Liver (tissue), 8 donors: ENCODE measurements at regions not wholly inside any gene's neighbourhood (a gene's known extent, or its start where the extent isn't known, plus 50 kb on each side); places are given as distances from the start of the nearest gene placed in this dataset.

Experiments used
- DNase-seq: peaks from one replicate; pipeline ENCODE4 v3.0.0-alpha.2; 2017; ENCODE audit warnings: low spot score
- H3K27ac ChIP-seq, 2 donors: one replicate each; pipeline ENCODE4 v1.7.0; 2013; ENCODE audit warnings: inconsistent platforms in 2 of 2, low read length in 2 of 2, control low read depth in 1 of 2, low read depth in 1 of 2, mild to moderate bottlenecking in 1 of 2
- H3K27me3 ChIP-seq, 4 donors: one replicate each; pipeline versions ENCODE4 v1.6.1 to v1.7.0; 2013; ENCODE audit warnings: low read length in 3 of 4, inconsistent platforms in 1 of 4, mild to moderate bottlenecking in 1 of 4, moderate library complexity in 1 of 4; ENCODE audit not compliant: control insufficient read depth in 4 of 4, insufficient read depth in 4 of 4
- H3K36me3 ChIP-seq, 4 donors: one replicate each; pipeline versions ENCODE4 v1.6.1 to v1.7.0; 2013; ENCODE audit warnings: low read length in 3 of 4, mild to moderate bottlenecking in 3 of 4, low read depth in 1 of 4, moderate library complexity in 1 of 4; ENCODE audit not compliant: control insufficient read depth in 4 of 4, insufficient read depth in 3 of 4
- H3K4me1 ChIP-seq, 4 donors: one replicate each; pipeline versions ENCODE4 v1.6.1 to v1.7.0; 2013; ENCODE audit warnings: low read length in 3 of 4, mild to moderate bottlenecking in 3 of 4, moderate library complexity in 1 of 4; ENCODE audit not compliant: control insufficient read depth in 4 of 4, insufficient read depth in 4 of 4
- H3K4me3 ChIP-seq, 3 donors: one replicate each; pipeline versions ENCODE4 v1.6.1 to v1.7.0; 2013; ENCODE audit warnings: low read length in 3 of 3, control low read depth in 1 of 3, low read depth in 1 of 3, mild to moderate bottlenecking in 1 of 3
- H3K9ac ChIP-seq, 2 donors: one replicate each; pipeline ENCODE4 v1.7.0; 2013; ENCODE audit warnings: low read length in 2 of 2, mild to moderate bottlenecking in 2 of 2, moderate library complexity in 2 of 2, control low read depth in 1 of 2, low read depth in 1 of 2
- H3K9me3 ChIP-seq, 4 donors: one replicate each; pipeline versions ENCODE4 v1.6.1 to v1.7.0; 2013; ENCODE audit warnings: low read length in 3 of 4; ENCODE audit not compliant: control insufficient read depth in 4 of 4
- EGR1 ChIP-seq, 2 donors: IDR thresholded peaks; 2 replicates each; pipeline ENCODE4 v1.6.1; 2016 to 2018; ENCODE audit warnings: antibody characterized with exemption in 2 of 2, low read depth in 2 of 2
- FOXA1 ChIP-seq: IDR thresholded peaks from 2 replicates; pipeline ENCODE4 v1.6.1; 2016; ENCODE audit warnings: antibody characterized with exemption
- FOXA2 ChIP-seq: IDR thresholded peaks from 2 replicates; pipeline ENCODE4 v1.6.1; 2016; ENCODE audit warnings: antibody characterized with exemption
- GABPA ChIP-seq, 2 donors: IDR thresholded peaks in 1 of 2; conservative IDR thresholded peaks in 1 of 2; 2 replicates each; pipeline ENCODE4 v1.6.1; 2016; ENCODE audit warnings: antibody characterized with exemption in 2 of 2, mild to moderate bottlenecking in 1 of 2, moderate library complexity in 1 of 2
- HNF4A ChIP-seq, 2 donors: conservative IDR thresholded peaks; 2 replicates each; pipeline ENCODE4 v1.6.1; 2016; ENCODE audit warnings: antibody characterized with exemption in 2 of 2, mild to moderate bottlenecking in 2 of 2
- HNF4G ChIP-seq: IDR thresholded peaks from 2 replicates; pipeline ENCODE4 v1.6.1; 2016; ENCODE audit warnings: antibody characterized with exemption
- NR2F2 ChIP-seq: IDR thresholded peaks from 2 replicates; pipeline ENCODE4 v1.6.1; 2016; ENCODE audit warnings: antibody characterized with exemption
- RAD21 ChIP-seq, 2 donors: IDR thresholded peaks; 2 replicates each; pipeline ENCODE4 v1.6.1; 2016; ENCODE audit warnings: antibody characterized with exemption in 2 of 2, mild to moderate bottlenecking in 2 of 2
- RXRA ChIP-seq, 2 donors: IDR thresholded peaks; 2 replicates each; pipeline ENCODE4 v1.6.1; 2017 to 2018; ENCODE audit warnings: antibody characterized with exemption in 2 of 2, mild to moderate bottlenecking in 1 of 2
- SP1 ChIP-seq: IDR thresholded peaks from 2 replicates; pipeline ENCODE4 v1.6.1; 2018; ENCODE audit warnings: antibody characterized with exemption, mild to moderate bottlenecking
- TAF1 ChIP-seq: conservative IDR thresholded peaks from 2 replicates; pipeline ENCODE4 v1.6.1; 2016; ENCODE audit warnings: antibody characterized with exemption, mild to moderate bottlenecking
- YY1 ChIP-seq: IDR thresholded peaks from 2 replicates; pipeline ENCODE4 v1.6.1; 2016; ENCODE audit warnings: antibody characterized with exemption, mild to moderate bottlenecking
- WGBS: extraction: QIAGEN DNeasy Blood & Tissue Kit; methylation state at CpG from one replicate; pipeline ENCODE4 v1.1.7; 2013; 5-methylcytosine and 5-hydroxymethylcytosine counted together
- TF ChIP-seq, protein P1 (sequence below): IDR thresholded peaks from 2 replicates; pipeline ENCODE4 v1.6.1; 2016; ENCODE audit warnings: antibody characterized with exemption
- TF ChIP-seq, protein P2 (sequence below): fragments of 150-350 bp; IDR thresholded peaks from 2 replicates; pipeline ENCODE4 v1.5.1; 2017; ENCODE audit warnings: improper control_type of control experiment, low read depth, low read length; ENCODE audit not compliant: missing input control
- TF ChIP-seq, protein P3 (sequence below): IDR thresholded peaks from 2 replicates; pipeline ENCODE4 v1.6.1; 2016; ENCODE audit warnings: antibody characterized with exemption
- TF ChIP-seq, protein P4 (sequence below): IDR thresholded peaks from 2 replicates; pipeline ENCODE4 v1.6.1; 2016; ENCODE audit warnings: antibody characterized with exemption, mild to moderate bottlenecking
- TF ChIP-seq, protein P5 (sequence below): IDR thresholded peaks from 2 replicates; pipeline ENCODE4 v1.6.1; 2016; ENCODE audit warnings: antibody characterized with exemption
- donor health status: healthy.
- donor health status: healthy.
- donor health status: healthy.
- donor health status: healthy.
- donor health status: healthy.

DNA sequence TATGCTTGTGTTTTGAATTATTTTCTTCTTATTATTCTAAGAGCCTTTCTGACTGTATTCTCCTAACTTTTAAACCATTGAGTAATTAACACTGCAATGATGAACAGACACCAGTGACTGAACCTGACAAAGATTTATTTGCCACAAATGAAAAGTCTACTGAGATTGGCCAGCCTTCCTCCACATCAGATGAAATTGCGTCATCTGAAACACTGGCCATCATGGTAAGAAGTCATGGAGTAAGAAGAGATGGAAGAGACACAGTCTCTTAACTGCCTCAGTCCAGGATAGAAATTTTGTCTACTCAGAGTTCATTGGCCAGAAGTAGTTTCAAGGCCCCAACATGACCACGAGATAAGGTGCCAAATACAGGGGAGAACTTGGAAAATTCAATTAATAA is 357.8 kb downstream of the BMPER start:
- H3K9ac ChIP-seq: no peak overlapping the region
- DNase-seq: no peak
- WGBS: 84% methylated on average over 2 of the region's 2 CpGs
- H3K27me3 ChIP-seq: no peaks in the 10 kb centered on the region
- H3K4me1 ChIP-seq: no peaks in the 10 kb centered on the region
- H3K9me3 ChIP-seq: no peaks in the 10 kb centered on the region
- no peaks in the 10 kb centered on the region for H3K36me3 ChIP-seq
- H3K4me3 ChIP-seq: no peak overlapping the region
- H3K27ac ChIP-seq: no peak overlapping the region
- TF ChIP-seq TAF1 (no peak), RXRA (IDR thresholded peaks at IDR 0.05) (no peak)
- TF ChIP-seq, protein P1, sequence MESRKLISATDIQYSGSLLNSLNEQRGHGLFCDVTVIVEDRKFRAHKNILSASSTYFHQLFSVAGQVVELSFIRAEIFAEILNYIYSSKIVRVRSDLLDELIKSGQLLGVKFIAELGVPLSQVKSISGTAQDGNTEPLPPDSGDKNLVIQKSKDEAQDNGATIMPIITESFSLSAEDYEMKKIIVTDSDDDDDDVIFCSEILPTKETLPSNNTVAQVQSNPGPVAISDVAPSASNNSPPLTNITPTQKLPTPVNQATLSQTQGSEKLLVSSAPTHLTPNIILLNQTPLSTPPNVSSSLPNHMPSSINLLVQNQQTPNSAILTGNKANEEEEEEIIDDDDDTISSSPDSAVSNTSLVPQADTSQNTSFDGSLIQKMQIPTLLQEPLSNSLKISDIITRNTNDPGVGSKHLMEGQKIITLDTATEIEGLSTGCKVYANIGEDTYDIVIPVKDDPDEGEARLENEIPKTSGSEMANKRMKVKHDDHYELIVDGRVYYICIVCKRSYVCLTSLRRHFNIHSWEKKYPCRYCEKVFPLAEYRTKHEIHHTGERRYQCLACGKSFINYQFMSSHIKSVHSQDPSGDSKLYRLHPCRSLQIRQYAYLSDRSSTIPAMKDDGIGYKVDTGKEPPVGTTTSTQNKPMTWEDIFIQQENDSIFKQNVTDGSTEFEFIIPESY: no peak

DNA sequence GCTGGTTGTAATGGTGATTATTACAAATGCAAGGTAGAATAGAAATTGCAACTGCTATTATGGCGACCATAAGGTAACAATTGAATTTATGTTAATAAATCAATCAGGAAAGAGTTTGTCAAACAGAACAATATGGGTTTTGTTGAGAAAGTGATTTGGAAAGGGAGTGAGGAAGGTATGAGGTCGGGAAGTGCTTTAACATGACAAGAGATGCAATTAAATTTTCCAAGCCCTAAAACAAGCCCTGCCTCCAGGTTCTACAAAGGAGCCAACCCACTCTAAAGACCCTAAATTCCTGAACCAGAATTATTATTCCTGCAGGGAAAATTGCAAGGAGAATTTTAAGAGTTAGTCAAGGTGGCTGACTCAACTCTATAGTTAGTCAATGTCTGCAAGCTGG is 363.7 kb downstream of the BMPER start:
- Histone ChIP-seq H3K9me3 (no peaks in the 10 kb centered on the region), H3K36me3 (no peaks in the 10 kb centered on the region), H3K4me3 (no peak overlapping the region), H3K27me3 (no peaks in the 10 kb centered on the region), H3K27ac (no peak overlapping the region), H3K4me1 (no peaks in the 10 kb centered on the region), H3K9ac (no peak overlapping the region)
- WGBS: 52% methylated on average over 2 of the region's 2 CpGs
- TF ChIP-seq YY1: no peak
- no peak for TF ChIP-seq RXRA (IDR thresholded peaks at IDR 0.05)
- no peak for TF ChIP-seq RAD21 (IDR thresholded peaks at IDR 0.05)
- TF ChIP-seq NR2F2: no peak
- no peak for TF ChIP-seq HNF4A (conservative IDR thresholded peaks at IDR 0.05)
- TF ChIP-seq HNF4G: no peak
- TF ChIP-seq, protein P2, sequence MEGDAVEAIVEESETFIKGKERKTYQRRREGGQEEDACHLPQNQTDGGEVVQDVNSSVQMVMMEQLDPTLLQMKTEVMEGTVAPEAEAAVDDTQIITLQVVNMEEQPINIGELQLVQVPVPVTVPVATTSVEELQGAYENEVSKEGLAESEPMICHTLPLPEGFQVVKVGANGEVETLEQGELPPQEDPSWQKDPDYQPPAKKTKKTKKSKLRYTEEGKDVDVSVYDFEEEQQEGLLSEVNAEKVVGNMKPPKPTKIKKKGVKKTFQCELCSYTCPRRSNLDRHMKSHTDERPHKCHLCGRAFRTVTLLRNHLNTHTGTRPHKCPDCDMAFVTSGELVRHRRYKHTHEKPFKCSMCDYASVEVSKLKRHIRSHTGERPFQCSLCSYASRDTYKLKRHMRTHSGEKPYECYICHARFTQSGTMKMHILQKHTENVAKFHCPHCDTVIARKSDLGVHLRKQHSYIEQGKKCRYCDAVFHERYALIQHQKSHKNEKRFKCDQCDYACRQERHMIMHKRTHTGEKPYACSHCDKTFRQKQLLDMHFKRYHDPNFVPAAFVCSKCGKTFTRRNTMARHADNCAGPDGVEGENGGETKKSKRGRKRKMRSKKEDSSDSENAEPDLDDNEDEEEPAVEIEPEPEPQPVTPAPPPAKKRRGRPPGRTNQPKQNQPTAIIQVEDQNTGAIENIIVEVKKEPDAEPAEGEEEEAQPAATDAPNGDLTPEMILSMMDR: no peak
- TF ChIP-seq SP1: no peak
- TF ChIP-seq TAF1: no peak
- TF ChIP-seq GABPA (IDR thresholded peaks at IDR 0.05 in 1 of 2, conservative IDR thresholded peaks at IDR 0.05 in 1 of 2): no peak
- TF ChIP-seq, protein P1: no peak
- DNase-seq: no peak

DNA sequence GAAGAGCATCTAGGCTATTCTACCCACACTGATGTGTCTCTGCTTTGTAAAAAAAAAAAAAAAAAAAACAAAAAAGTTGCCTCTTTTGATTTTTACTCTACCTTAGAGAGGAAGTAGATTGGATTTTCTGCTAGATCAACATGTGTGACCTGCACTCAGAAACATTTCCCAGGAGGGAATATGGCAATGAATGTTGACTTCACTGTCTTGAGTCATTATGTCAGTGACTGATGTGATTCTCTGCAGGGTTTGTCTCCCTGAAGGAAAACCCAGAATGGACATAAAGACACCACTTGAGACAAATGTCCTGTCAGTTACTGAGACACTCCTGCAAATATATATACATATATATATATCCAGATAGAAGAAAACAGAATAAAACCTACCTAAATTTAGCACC is 370.3 kb downstream of the BMPER start:
- H3K27me3 ChIP-seq: no peaks in the 10 kb centered on the region
- no peak for DNase-seq
- H3K9me3 ChIP-seq: no peaks in the 10 kb centered on the region
- H3K9ac ChIP-seq: no peak overlapping the region
- H3K4me1 ChIP-seq: no peaks in the 10 kb centered on the region
- H3K4me3 ChIP-seq: no peak overlapping the region
- H3K27ac ChIP-seq: no peak overlapping the region
- no peaks in the 10 kb centered on the region for H3K36me3 ChIP-seq
- TF ChIP-seq, protein P3, sequence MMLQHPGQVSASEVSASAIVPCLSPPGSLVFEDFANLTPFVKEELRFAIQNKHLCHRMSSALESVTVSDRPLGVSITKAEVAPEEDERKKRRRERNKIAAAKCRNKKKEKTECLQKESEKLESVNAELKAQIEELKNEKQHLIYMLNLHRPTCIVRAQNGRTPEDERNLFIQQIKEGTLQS: no peak
- no peak for TF ChIP-seq FOXA2
- no peak for TF ChIP-seq FOXA1
- TF ChIP-seq, protein P4, sequence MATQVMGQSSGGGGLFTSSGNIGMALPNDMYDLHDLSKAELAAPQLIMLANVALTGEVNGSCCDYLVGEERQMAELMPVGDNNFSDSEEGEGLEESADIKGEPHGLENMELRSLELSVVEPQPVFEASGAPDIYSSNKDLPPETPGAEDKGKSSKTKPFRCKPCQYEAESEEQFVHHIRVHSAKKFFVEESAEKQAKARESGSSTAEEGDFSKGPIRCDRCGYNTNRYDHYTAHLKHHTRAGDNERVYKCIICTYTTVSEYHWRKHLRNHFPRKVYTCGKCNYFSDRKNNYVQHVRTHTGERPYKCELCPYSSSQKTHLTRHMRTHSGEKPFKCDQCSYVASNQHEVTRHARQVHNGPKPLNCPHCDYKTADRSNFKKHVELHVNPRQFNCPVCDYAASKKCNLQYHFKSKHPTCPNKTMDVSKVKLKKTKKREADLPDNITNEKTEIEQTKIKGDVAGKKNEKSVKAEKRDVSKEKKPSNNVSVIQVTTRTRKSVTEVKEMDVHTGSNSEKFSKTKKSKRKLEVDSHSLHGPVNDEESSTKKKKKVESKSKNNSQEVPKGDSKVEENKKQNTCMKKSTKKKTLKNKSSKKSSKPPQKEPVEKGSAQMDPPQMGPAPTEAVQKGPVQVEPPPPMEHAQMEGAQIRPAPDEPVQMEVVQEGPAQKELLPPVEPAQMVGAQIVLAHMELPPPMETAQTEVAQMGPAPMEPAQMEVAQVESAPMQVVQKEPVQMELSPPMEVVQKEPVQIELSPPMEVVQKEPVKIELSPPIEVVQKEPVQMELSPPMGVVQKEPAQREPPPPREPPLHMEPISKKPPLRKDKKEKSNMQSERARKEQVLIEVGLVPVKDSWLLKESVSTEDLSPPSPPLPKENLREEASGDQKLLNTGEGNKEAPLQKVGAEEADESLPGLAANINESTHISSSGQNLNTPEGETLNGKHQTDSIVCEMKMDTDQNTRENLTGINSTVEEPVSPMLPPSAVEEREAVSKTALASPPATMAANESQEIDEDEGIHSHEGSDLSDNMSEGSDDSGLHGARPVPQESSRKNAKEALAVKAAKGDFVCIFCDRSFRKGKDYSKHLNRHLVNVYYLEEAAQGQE: no peak
- TF ChIP-seq, protein P5, sequence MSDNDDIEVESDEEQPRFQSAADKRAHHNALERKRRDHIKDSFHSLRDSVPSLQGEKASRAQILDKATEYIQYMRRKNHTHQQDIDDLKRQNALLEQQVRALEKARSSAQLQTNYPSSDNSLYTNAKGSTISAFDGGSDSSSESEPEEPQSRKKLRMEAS: no peak
- no peak for TF ChIP-seq RXRA (IDR thresholded peaks at IDR 0.05)
- TF ChIP-seq RAD21 (IDR thresholded peaks at IDR 0.05): no peak
- TF ChIP-seq, protein P2: no peak
- no peak for TF ChIP-seq EGR1 (IDR thresholded peaks at IDR 0.05; ENCODE audit: low read depth in 2 of 2)
